Thymus (tissue), 11 donors: ENCODE measurements at regions not wholly inside any gene's neighbourhood (a gene's known extent, or its start where the extent isn't known, plus 50 kb on each side); places are given as distances from the start of the nearest gene placed in this dataset.
A peak's percentile ranks its signal among the peaks of the same experiment; 100 is the strongest.

Experiments used
- DNase-seq, 9 donors: peaks; one replicate each; pipeline ENCODE4 v3.0.0-alpha.2; 2013; ENCODE audit warnings: low spot score in 9 of 9, low read depth in 6 of 9, missing footprints in 1 of 9
- H3K27ac ChIP-seq, 2 donors: one replicate each; pipeline ENCODE4 v1.5.1; 2013; ENCODE audit warnings: control low read depth in 1 of 2, low read depth in 1 of 2, low read length in 1 of 2, mild to moderate bottlenecking in 1 of 2, moderate library complexity in 1 of 2
- H3K27me3 ChIP-seq, 2 donors: one replicate each; pipeline ENCODE4 v1.5.1; 2013; ENCODE audit warnings: low read length in 1 of 2; ENCODE audit not compliant: control insufficient read depth in 2 of 2, insufficient read depth in 1 of 2
- H3K36me3 ChIP-seq, 2 donors: one replicate each; pipeline ENCODE4 v1.5.1; 2013; ENCODE audit warnings: low read length in 1 of 2, mild to moderate bottlenecking in 1 of 2, moderate library complexity in 1 of 2; ENCODE audit not compliant: control insufficient read depth in 2 of 2, insufficient read depth in 2 of 2
- H3K4me1 ChIP-seq, 2 donors: one replicate each; pipeline ENCODE4 v1.5.1; 2013; ENCODE audit warnings: low read length in 2 of 2; ENCODE audit not compliant: control insufficient read depth in 2 of 2, insufficient read depth in 2 of 2
- H3K4me3 ChIP-seq, 2 donors: one replicate each; pipeline ENCODE4 v1.5.1; 2013; ENCODE audit warnings: low read length in 2 of 2, control low read depth in 1 of 2, mild to moderate bottlenecking in 1 of 2
- H3K9me3 ChIP-seq, 2 donors: one replicate each; pipeline ENCODE4 v1.5.1; 2013; ENCODE audit warnings: low read length in 1 of 2, mild to moderate bottlenecking in 1 of 2; ENCODE audit not compliant: control insufficient read depth in 2 of 2, insufficient read depth in 1 of 2
- WGBS: extraction: QIAGEN DNeasy Blood & Tissue Kit; methylation state at CpG from one replicate; pipeline ENCODE4 v1.1.7; 2013; 5-methylcytosine and 5-hydroxymethylcytosine counted together
- donor health status: healthy.

GRCh38 chr7:88449410-88449809 lies 142.7 kb upstream of the STEAP4 start:
- Histone ChIP-seq H3K27ac (no peak overlapping the region), H3K27me3 (no peaks in the 10 kb centered on the region), H3K9me3 (no peaks in the 10 kb centered on the region), H3K4me1 (no peaks in the 10 kb centered on the region), H3K36me3 (no peaks in the 10 kb centered on the region), H3K4me3 (no peak overlapping the region)
- WGBS = 63% methylated on average over 1 of the region's 1 CpG
- no peak for DNase-seq

GRCh38 chr7:88442413-88442812 lies 135.7 kb upstream of the STEAP4 start:
- Histone ChIP-seq H3K36me3 (no peaks in the 10 kb centered on the region), H3K4me1 (no peaks in the 10 kb centered on the region), H3K27ac (no peak overlapping the region), H3K9me3 (no peaks in the 10 kb centered on the region), H3K4me3 (no peak overlapping the region), H3K27me3 (no peaks in the 10 kb centered on the region)
- no peak for DNase-seq
- WGBS = 76% methylated on average over 1 of the region's 1 CpG

- H3K4me3 ChIP-seq = no peak overlapping the region
- no peaks in the 10 kb centered on the region for H3K27me3 ChIP-seq
- H3K27ac ChIP-seq = no peak overlapping the region
- no peak for DNase-seq
- no peaks in the 10 kb centered on the region for H3K36me3 ChIP-seq
- H3K9me3 ChIP-seq = no peaks in the 10 kb centered on the region
- no peaks in the 10 kb centered on the region for H3K4me1 ChIP-seq
Measured at GRCh38 chr7:88437132-88437531, 130.4 kb upstream of the STEAP4 start.

DNA sequence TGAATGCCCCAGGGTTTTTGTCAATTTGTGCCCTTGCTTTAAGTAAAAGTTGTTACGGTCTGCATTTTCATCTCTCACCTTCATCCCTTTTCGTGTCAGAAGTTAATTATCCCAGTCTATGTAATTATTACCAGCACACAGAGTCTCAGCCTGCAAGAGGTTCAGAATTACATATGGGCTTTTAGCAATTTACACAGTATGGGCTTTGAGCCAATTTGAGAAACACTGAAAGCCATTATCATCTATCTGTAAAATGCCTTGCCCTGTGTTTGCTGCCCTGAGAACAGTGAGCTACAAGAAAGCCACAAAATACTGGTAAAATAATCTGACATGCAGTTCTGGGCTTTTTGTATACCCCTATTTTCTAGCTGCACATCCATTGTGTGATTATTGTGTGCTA lies 125.6 kb upstream of the STEAP4 start:
- Histone ChIP-seq H3K36me3 (no peaks in the 10 kb centered on the region), H3K9me3 (no peaks in the 10 kb centered on the region), H3K27me3 (no peaks in the 10 kb centered on the region), H3K4me3 (no peak overlapping the region), H3K27ac (no peak overlapping the region), H3K4me1 (no peaks in the 10 kb centered on the region)
- DNase-seq = no peak
- 71% methylated on average over 2 of the region's 2 CpGs for WGBS

- no peak overlapping the region for H3K27ac ChIP-seq
- no peaks in the 10 kb centered on the region for H3K36me3 ChIP-seq
- no peak for DNase-seq
- WGBS = 94% methylated on average over 4 of the region's 4 CpGs
- no peaks in the 10 kb centered on the region for H3K4me1 ChIP-seq
- H3K9me3 ChIP-seq = no peaks in the 10 kb centered on the region
- no peak overlapping the region for H3K4me3 ChIP-seq
- no peaks in the 10 kb centered on the region for H3K27me3 ChIP-seq
Measured at GRCh38 chr7:88431882-88432281, 125.2 kb upstream of the STEAP4 start.

- H3K27ac ChIP-seq = no peak overlapping the region
- DNase-seq = no peak
- H3K36me3 ChIP-seq = no peaks in the 10 kb centered on the region
- no peak overlapping the region for H3K4me3 ChIP-seq
- 94% methylated on average over 2 of the region's 2 CpGs for WGBS
- no peaks in the 10 kb centered on the region for H3K4me1 ChIP-seq
- no peaks in the 10 kb centered on the region for H3K27me3 ChIP-seq
- no peaks in the 10 kb centered on the region for H3K9me3 ChIP-seq
Measured at GRCh38 chr7:88429382-88429781, 122.7 kb upstream of the STEAP4 start.

DNA sequence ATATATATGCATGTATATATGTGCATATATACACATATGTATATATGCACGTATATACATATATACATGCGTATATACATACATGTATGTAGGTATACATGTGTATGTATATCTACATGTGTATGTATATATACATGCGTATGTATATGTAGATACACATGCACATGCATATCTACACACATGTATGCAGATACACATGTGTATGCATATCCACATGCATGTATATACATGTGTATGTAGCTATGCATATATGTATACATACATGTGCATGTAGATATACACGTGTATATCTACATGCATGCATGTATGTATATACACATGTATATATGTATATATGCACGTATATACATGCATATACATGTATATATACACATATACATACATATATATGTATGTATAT lies 95.8 kb upstream of the STEAP4 start:
- 97% methylated on average over 5 of the region's 5 CpGs for WGBS
- no peaks in the 10 kb centered on the region for H3K27me3 ChIP-seq
- no peaks in the 10 kb centered on the region for H3K9me3 ChIP-seq
- H3K4me1 ChIP-seq = no peaks in the 10 kb centered on the region
- no peak overlapping the region for H3K27ac ChIP-seq
- no peak for DNase-seq
- no peaks in the 10 kb centered on the region for H3K36me3 ChIP-seq
- no peak overlapping the region for H3K4me3 ChIP-seq

- H3K9me3 ChIP-seq = no peaks in the 10 kb centered on the region
- no peak overlapping the region for H3K27ac ChIP-seq
- 87% methylated on average over 4 of the region's 4 CpGs for whole genome bisulfite sequencing
- DNase-seq = peak in 4 of 9 donors; percentile 3 to 16 (median 6)
- H3K4me3 ChIP-seq = no peak overlapping the region
- H3K36me3 ChIP-seq = no peaks in the 10 kb centered on the region
- H3K27me3 ChIP-seq = no peaks in the 10 kb centered on the region
- H3K4me1 ChIP-seq = no peaks in the 10 kb centered on the region
Measured at GRCh38 chr7:88401009-88401623, 94.4 kb upstream of the STEAP4 start.

DNA sequence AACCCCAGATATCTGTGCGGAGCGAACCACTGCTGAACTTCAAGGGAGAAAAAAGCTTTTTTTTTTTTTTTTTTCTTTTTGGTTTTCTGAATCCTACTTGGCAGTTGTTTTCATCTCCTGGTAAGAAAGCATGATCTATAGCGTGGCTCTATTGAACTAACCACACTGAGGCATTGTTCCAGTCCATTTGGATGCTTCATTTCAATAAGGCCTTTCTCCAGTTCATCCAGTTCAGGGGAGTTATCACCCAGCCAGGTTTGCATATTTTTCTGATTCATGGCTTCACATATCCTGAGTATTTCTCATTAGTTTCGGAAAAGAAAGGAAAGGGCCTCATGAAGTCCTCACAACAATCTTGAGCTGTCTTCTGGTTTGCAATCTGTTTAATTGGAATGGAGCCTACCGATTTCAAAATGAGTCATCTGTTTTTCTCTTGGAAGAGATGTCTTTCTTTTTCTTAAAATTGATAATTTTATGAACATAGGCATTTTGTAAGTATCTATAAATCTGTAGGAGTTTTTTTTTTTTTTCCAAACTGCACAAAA lies 93.1 kb upstream of the STEAP4 start:
- no peak overlapping the region for H3K4me3 ChIP-seq
- no peaks in the 10 kb centered on the region for H3K9me3 ChIP-seq
- no peaks in the 10 kb centered on the region for H3K4me1 ChIP-seq
- no peaks in the 10 kb centered on the region for H3K36me3 ChIP-seq
- no peak for DNase-seq
- 94% methylated on average over 5 of the region's 5 CpGs for WGBS
- H3K27me3 ChIP-seq = no peaks in the 10 kb centered on the region
- no peak overlapping the region for H3K27ac ChIP-seq
